ENCODE measurements at regions not wholly inside any gene's neighbourhood (a gene's known extent, or its start where the extent isn't known, plus 50 kb on each side); places are given as distances from the start of the nearest gene placed in this dataset.
A peak's percentile ranks its signal among the peaks of the same experiment; 100 is the strongest.
"Not testable (repeated sequence)": the region's sequence is repeated elsewhere in the genome, so short reads cannot be mapped to it uniquely, and the experiment has no call there.

DNA sequence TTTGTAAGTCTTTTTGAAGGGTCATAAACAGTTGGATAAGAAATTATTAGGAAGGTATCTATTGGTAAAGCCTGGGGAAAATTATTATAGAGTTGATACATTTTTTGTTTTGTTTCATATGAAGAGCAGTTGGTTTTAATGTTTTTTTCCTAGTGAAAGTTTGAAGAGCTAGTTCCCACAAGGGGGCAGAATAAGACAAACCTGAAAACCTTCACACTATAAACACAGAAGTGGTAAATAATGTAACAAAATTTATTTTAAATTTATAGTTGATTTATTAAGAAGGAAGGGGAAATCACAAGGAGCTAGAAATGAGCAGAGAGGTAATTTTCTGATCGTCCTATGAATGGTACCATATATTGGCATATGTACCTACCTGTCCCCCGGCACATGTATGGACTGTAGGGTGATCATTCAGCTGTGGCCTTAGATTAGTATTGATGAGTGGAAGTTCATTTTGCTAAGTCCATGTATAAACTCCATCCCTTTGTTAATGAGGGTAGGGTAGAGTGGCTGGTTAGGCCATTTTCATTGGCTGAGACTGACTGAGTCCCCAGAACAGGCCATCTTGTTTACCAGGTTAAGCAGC, 116.3 kb downstream of the TANC2 start:
- no peak for DNase-seq

DNA sequence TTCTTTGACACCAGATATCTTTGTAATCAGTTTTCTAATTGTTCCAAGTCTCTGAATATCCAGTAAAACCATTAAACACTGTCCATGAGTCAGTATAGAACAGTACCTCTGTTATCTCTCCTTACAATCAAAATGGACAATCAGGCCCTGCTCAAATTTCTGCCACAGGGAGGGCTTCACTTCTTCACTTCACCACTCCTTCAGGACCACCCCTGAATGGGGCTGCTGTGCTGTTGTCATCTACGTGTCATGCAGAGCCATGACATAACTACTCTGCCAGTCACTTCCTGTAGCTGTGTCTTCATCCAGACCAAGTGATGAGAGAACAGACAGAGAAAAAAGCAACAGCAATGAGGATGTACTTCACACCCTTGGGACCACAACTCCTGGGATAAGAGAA, 116.9 kb downstream of the TANC2 start:
- DNase-seq, result no peak

DNA sequence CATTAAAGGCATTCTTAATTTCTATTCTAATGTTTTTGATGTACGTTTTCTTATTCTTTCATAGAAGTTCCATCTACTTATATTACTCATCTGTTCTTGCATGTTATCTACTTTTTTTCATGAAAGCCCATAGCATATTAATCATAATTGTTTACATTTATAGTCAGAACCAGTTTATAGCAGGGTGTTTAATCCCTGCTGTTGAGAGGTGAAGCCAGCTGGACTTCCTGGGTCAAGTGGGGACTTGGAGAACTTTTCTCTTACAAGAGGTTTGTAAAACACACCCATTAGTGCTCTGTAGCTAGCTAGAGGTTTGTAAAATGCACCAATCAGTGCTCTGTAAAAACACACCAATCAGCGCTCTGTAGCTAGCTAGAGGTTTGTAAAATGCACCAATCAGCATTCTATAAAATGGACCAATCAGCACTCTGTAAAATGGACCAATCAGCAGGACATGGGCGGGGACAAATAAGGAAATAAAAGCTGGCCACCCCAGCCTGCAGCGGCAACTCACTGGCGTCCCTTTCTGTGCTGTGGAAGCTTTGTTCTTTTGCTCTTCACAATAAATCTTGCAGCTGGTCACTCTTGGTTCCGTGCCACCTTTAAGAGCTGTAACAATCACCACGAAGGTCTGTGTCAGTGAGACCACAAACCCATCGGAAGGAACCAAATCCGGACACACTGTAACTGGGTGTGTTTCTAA, 120.6 kb downstream of the TANC2 start:
- no peak for DNase-seq

DNA sequence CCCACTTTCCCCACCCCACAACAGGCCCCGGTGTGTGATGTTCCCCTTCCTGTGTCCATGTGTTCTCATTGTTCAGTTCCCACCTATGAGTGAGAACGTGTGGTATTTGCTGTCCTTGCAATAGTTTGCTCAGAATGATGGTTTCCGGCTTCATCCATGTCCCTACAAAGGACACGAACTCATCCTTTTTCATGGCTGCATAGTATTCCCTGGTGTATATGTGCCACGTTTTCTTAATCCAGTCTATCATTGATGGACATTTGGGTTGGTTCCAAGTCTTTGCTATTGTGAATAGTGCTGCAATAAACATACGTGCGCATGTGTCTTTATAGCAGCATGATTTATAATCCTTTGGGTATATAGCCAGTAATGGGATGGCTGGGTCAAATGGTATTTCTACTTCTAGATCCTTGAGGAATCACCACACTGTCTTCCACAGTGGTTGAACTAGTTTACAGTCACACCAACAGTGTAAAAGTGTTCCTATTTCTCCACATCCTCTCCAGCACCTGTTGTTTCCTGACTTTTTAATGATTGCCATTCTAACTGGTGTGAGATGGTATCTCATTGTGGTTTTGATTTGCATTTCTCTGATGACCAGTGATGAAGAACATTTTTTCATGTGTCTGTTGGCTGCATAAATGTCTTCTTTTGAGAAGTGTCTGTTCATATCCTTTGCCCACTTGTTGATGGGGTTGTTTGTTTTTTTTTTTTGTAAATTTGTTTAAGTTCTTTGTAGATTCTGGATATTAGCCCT, 124.5 kb downstream of the TANC2 start:
- not testable (repeated sequence) for DNase-seq

DNA sequence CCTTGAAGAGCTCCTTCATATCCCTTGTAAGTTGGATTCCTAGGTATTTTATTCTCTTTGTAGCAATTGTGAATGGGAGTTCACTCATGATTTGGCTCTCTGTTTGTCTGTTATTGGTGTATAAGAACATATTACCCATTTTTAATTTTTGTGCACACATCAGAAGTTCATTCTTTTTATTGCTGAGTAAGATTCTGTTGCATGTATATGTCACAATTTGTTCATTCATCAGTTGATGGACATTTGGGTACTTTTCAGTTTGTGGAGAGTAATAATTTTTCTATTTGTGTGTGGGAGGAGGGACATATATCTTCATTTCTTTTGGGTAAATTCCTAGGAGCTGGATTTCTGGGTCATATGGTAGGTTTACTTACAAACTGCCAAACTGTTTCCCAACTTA, 125.9 kb downstream of the TANC2 start:
- DNase-seq, result not testable (repeated sequence)

DNA sequence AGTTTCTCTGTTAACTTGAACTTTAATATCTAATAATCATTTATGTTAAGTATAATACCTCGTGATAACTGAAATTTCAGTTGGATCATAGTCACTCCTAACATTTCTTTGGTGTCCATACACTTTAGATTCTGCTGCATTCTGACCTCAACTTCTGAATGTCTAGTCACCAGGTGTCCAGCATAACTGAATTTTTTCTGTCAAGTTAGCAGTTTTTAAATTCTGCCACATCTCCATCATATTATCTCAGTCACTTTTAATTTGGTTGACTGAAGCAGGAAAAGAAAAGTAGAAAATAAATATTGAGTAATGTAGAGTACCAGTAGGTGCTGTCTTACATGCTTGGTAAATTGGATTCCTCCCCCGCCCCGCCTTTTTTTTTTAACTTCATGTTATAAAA, 128.6 kb downstream of the TANC2 start:
- DNase-seq, result no peak

DNA sequence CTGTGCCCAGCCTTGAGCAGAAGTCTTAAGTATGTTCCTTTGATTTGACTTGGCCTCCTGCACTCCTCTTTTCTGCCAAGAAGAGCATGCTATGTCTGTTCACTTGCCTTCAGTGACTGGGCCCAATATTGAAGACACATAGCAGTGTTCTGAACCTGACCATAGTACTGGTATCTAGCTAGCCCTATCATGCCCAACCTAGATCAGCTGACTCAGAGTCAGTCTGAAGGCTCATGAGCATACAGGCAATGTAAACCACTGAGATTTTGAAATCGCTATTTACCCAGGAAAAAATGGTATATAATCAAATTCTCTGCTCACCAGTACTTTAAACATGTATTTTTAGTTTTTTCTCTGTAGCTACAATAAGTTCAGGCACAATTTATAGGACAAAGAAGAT, 129.4 kb downstream of the TANC2 start:
- no peak for DNase-seq

DNA sequence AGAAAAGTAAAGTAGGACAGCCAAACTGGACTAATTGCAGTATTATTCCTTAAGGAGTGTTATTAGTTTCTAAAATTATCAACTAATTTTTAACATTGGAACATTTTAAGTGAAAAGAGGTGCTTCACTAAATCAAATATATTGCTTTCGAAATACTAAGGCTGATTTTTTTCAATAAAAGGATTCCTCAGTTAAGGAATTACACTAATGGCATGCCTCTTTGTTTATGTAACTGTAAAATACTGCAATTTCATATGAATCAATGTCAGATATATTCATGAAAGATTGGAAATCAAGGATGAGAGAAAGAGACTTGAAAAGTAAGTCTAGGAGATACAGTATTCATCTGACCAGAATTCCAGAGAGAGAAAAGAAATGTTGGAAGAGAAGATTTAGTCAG, 129.8 kb downstream of the TANC2 start:
- DNase-seq, result no peak

DNA sequence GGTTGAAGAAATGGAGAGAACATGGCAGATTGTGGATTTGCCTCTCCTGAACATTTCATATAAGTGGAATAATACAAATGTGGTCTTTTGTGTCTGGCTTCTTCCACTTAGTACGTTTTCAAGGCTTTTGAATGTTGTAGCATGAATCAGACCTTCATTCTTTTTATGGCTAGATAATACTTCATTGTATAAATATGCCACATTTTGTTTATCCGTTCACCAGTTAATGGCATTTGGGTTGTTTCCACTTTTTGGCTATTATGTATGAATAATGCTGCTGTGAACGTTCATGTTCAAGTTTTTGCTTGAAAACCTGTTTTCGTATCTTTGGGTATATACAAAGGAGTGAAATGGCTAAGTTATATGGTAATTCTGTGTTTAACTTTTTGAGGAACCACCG, 130.4 kb downstream of the TANC2 start:
- DNase-seq, result no peak

DNA sequence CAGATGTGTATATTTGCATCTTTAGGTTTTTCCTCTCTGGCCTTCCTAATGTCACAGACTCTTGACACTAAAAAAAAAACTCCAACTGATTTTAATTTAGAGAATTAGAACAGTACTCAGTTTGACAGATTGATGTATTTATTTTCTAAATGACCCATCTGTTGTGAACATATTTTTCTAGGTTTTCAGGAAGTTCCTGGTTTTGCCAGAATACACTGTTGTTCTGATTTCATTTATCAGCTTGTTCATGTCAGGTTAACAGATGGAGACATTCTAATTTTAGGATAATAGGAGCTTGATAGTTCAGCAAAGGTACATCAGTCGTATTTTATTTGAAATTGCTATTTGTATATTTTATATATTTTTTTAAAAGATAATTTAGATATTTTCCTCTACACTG, 133.4 kb downstream of the TANC2 start:
- no peak for DNase-seq

DNA sequence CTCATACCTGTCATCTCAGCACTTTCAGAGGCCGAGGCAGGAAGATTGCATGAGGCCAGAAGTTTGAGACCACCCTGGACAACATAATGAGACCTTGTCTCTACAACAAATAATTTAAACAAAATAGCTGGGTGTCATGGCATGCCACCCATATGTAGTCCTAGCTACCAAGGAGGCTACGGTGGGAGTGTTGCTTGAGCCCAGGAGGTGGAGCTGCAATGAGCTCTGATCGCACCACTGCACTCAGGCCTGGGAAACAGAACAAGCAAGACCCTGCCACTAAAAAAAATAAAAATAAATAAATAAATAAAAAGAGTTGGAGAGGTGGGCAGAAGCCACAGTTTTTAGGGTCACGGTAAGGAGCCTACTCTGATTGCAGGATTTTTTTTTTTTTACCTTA, 136.0 kb downstream of the TANC2 start:
- no peak for DNase-seq

DNA sequence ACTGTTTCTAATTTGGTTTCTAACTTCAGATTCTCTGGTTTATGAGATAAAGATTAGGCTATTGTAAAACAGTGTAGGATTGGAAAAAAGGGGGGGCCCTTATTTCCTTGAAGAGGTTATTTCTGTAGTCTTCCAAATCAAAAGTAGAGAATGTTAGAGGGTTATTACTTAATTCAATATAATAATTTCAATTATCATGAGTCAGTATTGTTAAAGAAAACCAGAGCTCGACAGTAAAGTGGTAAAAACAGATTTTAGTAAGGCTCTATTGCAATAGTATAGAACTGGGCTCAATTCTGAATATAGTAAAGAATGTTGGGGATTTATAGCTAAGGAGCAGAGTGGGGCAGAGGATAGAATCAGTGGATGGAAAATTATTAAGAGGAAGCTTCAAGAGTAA, 140.0 kb downstream of the TANC2 start:
- no peak for DNase-seq

DNA sequence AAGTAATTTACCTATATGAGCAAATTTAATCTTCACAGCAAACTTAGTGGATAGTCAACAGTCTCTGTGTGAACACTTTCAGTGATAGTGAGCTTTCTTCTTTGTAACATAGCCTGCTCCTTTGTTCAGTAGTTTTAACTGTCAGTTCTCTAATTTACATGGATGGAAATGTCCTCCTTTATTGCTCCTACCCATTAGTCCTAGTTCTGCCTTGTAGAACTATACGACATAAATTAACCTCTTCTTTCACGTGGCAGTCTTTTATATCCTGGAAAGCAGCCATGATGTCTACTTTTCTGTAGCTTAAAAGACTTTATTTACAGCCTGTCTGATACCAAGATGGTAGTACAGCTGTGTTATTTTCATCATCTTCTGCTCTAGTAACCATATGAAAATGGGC, 143.6 kb downstream of the TANC2 start:
- DNase-seq, result no peak

DNA sequence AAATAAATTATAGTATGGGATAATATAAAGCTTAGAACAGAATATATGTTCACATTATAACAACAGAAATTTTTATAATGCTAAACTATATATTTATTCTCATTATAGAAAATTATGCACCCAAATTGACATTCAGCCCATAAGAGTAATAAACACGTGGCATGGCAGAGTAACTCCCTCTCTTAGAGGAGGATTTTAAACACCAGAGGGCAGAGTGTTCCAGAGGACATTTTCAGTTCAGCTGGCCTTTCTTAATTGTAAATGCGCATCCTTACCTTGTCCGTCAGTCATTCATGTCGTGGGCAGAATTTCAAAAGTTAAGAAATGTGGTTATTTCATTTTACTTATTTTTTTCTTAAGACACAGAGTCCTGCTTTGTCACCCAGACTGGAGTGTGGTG, 147.1 kb downstream of the TANC2 start:
- DNase-seq, result no peak

DNA sequence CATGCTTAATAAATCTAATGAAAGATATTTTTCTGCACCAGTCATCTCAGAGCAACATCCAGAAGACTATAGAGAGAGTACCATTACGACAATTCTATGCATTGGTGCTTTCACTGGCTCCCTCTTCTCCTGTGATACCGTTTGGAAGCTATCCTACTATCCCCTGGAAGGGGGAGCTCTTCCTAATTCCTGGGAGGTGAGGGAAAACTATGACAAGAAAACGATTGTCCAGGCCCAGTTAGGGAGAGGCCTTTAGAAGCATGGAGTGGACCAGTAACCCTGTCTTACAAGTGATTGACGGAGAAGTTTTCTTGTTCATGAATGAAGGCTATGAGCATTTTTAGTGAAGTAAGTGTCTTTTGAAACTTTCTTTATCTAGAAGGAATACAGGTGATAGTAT, 150.2 kb downstream of the TANC2 start:
- no peak for DNase-seq

DNA sequence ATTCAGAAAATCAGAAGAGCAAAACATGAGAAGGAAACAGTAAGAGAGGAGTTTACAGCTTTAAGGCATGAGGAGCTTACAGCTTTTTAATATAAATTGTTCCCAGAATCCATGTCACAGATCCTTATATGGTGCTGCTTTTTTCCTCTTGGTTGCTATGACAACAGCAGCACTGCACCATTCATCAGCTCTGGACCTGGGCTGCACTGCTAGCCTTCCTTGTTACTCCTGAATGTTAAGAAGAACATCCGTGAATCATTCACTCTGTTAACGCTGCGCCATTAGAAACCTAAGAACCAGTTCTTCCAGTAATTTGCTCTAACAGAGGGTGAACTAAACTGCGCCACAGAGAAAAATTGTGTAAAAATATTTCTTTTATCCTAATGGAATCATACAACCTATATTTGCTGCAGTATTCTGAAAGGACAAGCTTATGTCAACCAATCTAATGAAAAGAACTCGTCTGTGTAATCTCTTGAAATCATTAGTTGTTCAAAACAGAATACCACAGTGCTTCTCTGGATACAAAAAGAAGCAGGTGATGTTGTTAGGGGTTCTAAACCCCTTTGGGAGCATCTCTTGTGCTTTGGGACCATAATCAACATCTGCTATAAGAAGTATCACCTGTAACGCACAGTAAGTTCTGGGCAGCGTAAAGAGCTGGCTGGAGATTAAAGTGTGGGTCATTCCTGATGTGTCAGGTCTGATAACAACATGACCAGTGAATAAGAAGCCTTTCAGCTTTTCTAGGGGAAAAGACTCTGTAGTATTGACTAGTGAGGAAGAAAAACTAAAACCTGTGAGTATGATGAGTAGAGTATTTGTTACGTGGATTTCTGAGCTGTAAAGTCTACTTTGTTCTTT, 151.2 kb downstream of the TANC2 start:
- peak; percentile 8 for DNase-seq

DNA sequence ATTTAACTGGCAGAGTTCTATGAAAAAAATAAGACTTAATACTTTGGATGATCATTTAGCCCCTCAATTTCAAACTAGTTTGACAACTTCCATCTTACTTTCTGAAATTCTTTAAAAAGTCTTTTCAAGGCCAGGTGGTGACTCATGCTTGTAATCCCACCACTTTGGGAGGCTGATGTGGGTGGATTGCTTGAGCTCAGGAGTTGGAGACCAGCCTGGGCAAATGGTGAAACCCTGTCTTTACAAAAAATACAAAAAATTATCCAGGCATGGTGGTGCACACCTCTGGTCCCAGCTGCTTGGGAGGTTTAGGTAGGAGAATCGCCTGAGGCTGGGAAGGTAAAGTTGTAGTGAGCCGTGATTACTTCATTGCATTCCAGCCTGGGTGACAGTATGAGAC, 154.4 kb downstream of the TANC2 start:
- no peak for DNase-seq

DNA sequence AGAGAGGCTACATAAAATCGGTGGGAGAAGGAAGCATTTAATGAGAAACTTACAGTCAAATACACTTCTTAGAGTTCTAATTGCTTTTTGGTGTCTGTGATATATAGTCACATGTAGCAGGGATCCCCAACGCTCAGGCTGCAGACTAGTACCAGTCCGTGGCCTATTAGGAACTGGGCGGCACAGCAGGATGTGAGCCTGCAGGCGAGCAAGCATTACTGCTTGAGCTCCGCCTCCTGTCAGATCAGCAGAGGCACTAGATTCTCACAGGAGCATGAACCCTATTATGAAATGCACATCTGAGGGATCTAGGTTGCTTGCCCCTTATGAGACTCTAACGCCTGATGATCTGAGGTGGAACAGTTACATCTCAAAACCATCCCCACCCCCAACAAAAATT, 158.5 kb downstream of the TANC2 start:
- DNase-seq, result no peak

DNA sequence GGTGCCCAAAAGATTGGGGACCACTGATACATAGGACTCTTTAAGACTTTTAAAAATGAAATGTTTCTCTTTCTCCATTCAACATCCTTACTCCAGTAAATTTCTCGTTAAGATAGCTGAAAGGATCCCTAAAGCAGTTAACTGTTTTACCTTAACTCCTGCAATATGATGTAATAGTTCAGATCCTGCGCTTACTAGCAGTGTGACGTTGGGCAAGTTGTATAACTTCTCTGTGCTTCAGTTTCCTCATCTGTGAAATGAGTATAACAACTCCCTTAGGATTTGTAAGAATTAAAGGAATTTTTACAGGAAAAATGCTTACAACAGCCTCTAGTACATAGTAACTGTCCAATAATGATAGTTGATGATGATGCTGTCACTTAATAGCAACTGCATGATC, 158.9 kb downstream of the TANC2 start:
- no peak for DNase-seq

DNA sequence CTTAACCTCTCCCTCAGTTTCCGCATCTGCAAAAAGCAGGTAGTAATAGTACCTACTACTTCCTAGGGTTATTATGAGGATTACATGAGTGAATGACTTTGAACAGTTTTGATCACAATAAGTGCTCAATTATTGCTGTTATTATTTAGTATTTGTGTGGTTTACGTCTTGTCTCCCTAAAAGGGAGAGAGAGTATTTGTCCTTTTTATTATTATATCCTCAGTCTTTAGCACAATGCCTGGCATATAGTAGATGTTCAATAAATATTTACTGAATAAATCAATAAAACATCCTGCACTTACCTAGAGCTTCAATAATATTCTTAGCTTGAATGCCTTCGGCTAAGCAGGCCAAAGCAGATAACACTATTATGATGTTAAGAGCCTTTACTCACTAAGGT, 160.0 kb downstream of the TANC2 start:
- DNase-seq, result no peak

DNA sequence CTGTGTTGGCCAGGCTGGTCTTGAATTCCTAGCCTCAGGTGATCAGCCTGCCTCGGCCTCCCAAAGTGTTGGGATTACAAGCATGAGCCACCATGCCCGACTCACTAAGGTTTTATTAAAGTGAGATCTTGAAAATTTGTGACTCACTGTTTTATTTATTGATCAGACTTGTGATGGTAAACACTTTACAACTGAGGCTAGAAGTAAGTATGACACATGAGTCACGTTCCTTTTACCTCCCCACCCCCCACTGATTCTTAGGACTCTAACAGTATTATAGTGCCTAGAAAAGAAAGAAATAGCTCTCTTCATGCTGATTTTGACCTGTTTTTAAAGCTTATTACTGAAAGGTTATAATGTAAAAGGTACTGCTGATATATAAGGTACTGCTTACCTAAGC, 160.6 kb downstream of the TANC2 start:
- no peak for DNase-seq

DNA sequence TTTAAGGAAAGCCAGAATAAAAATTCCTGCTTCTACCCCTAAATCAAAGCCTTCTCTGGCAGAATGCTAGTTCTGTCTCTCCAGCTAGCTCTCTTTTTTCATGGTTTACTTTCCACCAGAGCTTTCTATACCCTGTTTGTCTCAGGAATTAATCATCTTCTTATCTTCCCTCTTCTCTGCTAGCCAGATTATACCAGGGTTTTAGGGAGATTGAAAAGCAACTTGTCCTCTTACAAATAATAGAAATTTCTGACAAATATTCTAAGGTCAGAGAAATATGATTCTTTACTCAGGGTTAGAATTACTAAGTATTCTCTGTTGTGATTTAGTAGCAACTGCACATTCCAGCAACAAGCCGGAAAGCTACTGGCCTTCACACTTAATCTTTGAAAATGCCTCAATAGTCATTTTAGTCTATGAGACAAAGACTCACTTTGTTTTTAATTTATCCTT, 166.4 kb downstream of the TANC2 start:
- no peak for DNase-seq

DNA sequence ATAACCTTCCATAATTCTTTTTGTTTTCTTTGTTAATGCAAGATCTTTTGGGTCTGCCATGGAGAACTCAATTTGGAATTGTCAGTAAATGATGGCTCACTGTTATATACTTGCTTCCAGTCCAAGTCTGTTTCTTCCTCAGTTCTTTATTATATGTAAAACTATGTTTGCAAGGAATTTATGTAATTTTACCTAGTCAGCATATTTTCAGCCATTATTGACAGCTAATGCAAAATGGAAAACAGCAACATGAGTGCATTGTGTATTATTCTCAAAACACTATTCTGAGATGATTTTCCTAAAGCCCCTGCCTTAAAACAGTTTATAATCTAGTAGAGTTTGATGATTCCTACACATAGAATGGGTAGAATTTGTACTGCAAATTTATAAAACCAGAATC, 167.5 kb downstream of the TANC2 start:
- no peak for DNase-seq
